B cell (primary cell): ENCODE measurements at regions not wholly inside any gene's neighbourhood (a gene's known extent, or its start where the extent isn't known, plus 50 kb on each side); places are given as distances from the start of the nearest gene placed in this dataset.

ENCODE experiments used
- CTCF ChIP-seq: fragments of 200-600 bp; IDR thresholded peaks from one replicate; pipeline ENCODE4 v1.8.0; 2022; ENCODE audit warnings: antibody characterized with exemption, mild to moderate bottlenecking
- EZH2 ChIP-seq: IDR thresholded peaks from 2 replicates; pipeline ENCODE4 v1.6.1; 2012; ENCODE audit warnings: borderline replicate concordance, low read depth, mild to moderate bottlenecking, moderate library complexity, low read length; ENCODE audit not compliant: insufficient read depth, poor library complexity, severe bottlenecking

- TF ChIP-seq EZH2 (no peak), CTCF (no peak)
Measured at GRCh38 chr5:117738571-117738970, 1163.9 kb upstream of the SEMA6A start.
